HG02588 (cell line): ENCODE measurements at regions not wholly inside any gene's neighbourhood (a gene's known extent, or its start where the extent isn't known, plus 50 kb on each side); places are given as distances from the start of the nearest gene placed in this dataset.

Source experiments
- ATAC-seq: cut with Tn5 transposase; IDR thresholded peaks from one replicate; pipeline ENCODE4 v1.9.1; 2021; ENCODE audit warnings: mild to moderate bottlenecking, moderate library complexity; ENCODE audit not compliant: unreplicated experiment

- ATAC-seq: no peak
Measured at GRCh38 chr10:90171014-90171722, 469.8 kb downstream of the KIF20B start.

GRCh38 chr10:90174531-90174930 is 473.1 kb downstream of the KIF20B start:
- no peak for ATAC-seq

- ATAC-seq: no peak
Measured at GRCh38 chr10:90175161-90175681, 473.8 kb downstream of the KIF20B start.

GRCh38 chr10:90179696-90180407 is 478.5 kb downstream of the KIF20B start:
- ATAC-seq: no peak

- ATAC-seq: no peak
Measured at GRCh38 chr10:90180886-90181691, 479.7 kb downstream of the KIF20B start.

- no peak for ATAC-seq
Measured at GRCh38 chr10:90192825-90193224, 491.4 kb downstream of the KIF20B start.

GRCh38 chr10:90193240-90193985 is 492.0 kb downstream of the KIF20B start:
- ATAC-seq: no peak

GRCh38 chr10:90195288-90195840 is 494.0 kb downstream of the KIF20B start:
- ATAC-seq: no peak

- ATAC-seq: no peak
Measured at GRCh38 chr10:90197766-90198165, 496.4 kb downstream of the KIF20B start.

- no peak for ATAC-seq
Measured at GRCh38 chr10:90199093-90199492, 497.7 kb downstream of the KIF20B start.

- no peak for ATAC-seq
Measured at GRCh38 chr10:90199513-90199912, 498.1 kb downstream of the KIF20B start.

GRCh38 chr10:90204131-90204955 is 503.0 kb downstream of the KIF20B start:
- no peak for ATAC-seq

- no peak for ATAC-seq
Measured at GRCh38 chr10:90204956-90205314, 503.5 kb downstream of the KIF20B start.

- no peak for ATAC-seq
Measured at GRCh38 chr10:90205340-90205739, 503.9 kb downstream of the KIF20B start.

GRCh38 chr10:90213346-90213745 is 512.0 kb downstream of the KIF20B start:
- ATAC-seq: no peak

GRCh38 chr10:90218846-90219245 is 517.5 kb downstream of the KIF20B start:
- no peak for ATAC-seq

- no peak for ATAC-seq
Measured at GRCh38 chr10:90222372-90222771, 521.0 kb downstream of the KIF20B start.

GRCh38 chr10:90222939-90223338 is 521.5 kb downstream of the KIF20B start:
- ATAC-seq: no peak

GRCh38 chr10:90224791-90225566 is 523.6 kb downstream of the KIF20B start:
- no peak for ATAC-seq
